NCI-H526 (cell line): ENCODE measurements at regions not wholly inside any gene's neighbourhood (a gene's known extent, or its start where the extent isn't known, plus 50 kb on each side); places are given as distances from the start of the nearest gene placed in this dataset.
A peak's percentile ranks its signal among the peaks of the same experiment; 100 is the strongest.
"Not testable (repeated sequence)": the region's sequence is repeated elsewhere in the genome, so short reads cannot be mapped to it uniquely, and the experiment has no call there.

Experiments
- DNase-seq, 2 experiments: peaks; one replicate each; lab custom pipeline; 2025; lab: John Stamatoyannopoulos, UW

GRCh38 chr4:138892483-138893407 lies 122.8 kb upstream of the NOCT start:
- DNase-seq: no peak

DNA sequence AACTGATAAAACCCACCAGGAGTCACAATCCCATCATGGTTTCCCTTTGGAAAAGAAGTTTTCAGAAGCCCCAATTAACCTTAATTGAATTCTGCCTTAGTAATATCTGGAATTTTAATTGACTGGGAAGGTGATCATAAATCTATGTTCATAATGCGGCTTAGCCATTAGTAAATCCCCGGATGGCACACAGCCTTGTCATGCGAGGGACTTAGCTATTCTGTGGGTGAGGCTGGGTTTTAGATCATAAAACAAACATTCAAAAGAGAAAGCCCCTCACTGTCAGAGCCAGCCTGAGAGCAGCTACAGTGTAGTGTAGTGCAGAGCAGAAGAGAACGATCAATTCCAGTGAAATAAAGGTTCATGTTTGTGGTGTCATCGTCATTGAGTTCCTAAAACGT lies 124.0 kb upstream of the NOCT start:
- no peak for DNase-seq

- DNase-seq: no peak
Measured at GRCh38 chr4:138890891-138891570, 124.5 kb upstream of the NOCT start.

DNA sequence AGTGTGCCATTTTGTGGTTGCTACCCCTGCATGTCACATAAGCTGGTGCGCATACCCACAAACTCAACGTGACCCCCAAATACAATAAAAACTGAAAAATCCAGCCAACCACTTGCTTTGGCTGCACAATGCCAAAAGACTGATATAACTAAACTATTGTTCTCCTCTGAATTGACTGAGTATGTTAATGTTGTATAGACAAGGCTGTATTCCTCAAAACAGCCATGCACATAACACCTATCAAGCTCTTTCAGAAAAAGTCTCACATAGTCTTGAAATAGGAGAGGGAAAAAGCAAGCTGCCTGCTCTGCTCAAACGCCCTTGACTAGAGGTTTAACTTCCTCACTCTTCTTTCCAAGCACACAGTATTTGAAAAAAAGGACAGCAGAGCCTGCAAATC lies 126.4 kb upstream of the NOCT start:
- no peak for DNase-seq

GRCh38 chr4:138887741-138888140 lies 127.8 kb upstream of the NOCT start:
- no peak for DNase-seq

- DNase-seq: no peak
Measured at GRCh38 chr4:138887341-138887740, 128.2 kb upstream of the NOCT start.

- no peak for DNase-seq
Measured at GRCh38 chr4:138879757-138880156, 135.8 kb upstream of the NOCT start.

- no peak for DNase-seq
Measured at GRCh38 chr4:138875891-138876608, 139.5 kb upstream of the NOCT start.

DNA sequence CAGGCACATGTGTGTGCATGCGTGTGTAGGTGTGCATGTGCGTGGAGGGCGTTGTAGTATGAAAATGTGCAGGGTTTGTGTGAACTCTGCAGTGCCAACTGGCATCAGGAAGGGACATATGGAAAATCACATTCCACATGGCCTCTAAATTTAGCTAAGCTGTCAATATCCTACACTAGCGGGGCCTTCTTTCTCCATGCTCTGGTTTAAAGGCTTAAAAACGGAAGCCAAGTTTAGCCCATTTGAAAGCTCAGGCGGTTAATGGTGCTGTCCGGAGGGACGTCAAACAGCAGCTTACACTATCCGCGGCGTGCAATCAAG lies 144.1 kb upstream of the NOCT start:
- no peak for DNase-seq

DNA sequence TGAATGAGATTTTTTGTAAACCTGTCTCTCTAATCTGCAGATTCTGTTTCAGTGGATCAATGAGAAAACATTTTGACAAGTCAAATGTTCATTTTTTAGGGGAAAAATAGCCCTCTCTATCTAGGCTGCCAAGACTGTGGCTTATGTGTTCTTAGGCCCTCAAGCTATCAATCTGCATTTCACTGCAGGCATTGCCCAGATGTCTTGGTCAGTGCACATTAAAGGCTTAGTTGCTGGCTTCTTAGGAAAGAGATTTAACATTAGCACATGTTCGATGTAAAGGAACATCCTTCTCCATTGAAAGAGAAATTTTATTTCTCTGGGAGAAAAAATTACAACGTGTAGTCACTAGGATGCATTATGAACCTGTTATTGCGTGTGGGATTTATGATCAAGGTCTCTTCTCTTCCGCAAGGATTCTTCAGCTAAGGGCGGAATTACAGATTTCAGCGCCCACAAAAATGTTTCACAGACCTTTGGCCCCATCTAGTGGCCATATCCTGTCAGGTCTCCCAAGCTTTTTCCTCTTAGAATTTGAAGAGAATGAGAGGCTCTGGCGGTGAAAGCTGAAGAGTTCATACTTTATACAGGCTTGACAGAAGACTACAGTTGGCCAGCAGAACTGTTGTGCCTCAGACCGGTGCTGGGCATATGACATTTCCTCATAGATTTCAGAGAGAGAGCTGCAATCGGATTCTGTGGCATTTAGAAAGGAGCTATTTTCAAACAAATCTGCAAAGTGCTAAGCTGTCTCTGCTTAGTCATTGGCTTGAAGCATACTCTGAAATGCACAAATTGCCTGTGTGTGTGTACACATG lies 144.6 kb upstream of the NOCT start:
- DNase-seq: peak; percentile 72 to 83

DNA sequence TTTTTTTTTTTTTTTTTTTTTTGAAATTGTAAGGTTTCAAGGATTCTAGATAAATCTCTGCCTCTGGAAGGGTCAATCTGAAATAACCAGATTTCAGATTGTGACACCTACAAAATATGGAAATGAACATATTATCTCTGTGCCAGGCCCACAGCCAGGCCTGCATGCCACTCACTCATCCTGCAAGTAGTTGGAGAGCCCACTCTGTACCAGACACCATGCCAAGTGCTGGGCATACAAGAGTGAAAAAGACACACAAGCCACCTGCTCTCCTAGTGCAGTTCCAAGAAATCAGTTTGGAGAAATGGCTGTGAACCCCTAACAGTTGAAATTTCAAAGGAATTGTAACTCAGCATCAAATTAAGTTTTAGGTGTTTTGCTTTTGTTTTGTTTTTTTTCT lies 145.9 kb upstream of the NOCT start:
- no peak for DNase-seq

DNA sequence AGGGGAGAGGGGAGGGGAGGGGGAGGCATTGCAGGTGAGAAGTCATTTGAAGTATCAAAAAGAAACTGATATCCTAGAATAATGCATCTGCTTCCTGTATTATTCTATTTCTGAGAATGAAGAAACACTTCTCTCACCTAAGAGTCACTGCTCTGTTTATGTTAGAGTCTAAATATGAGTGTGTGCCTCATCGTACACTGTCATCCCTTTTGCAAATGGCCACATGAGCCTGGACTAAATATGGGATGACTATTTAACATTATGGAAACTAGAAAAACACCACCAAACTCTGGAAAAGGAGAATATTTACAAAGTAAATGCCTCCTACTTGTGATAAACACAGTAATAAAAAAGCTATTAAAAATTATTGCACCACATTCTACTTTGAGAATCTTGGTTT lies 146.4 kb upstream of the NOCT start:
- DNase-seq: no peak

- no peak for DNase-seq
Measured at GRCh38 chr4:138868562-138868961, 147.0 kb upstream of the NOCT start.

DNA sequence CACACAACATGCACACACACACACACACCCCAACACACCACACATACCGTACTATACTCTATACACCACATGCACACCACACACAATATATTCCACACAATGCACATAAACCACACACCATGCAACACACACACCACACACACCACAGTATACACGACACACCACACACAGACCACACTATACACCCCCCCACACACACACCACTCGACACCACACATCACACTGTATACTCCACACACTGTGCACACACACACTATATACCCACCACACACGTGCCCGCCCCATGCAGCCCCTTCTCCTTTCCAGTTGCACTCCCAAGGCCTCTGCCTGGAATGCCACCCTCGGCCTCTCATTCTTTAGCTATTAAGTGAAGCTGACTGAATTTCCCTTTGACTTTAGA lies 148.2 kb upstream of the NOCT start:
- no peak for DNase-seq

GRCh38 chr4:138866314-138866713 lies 149.3 kb upstream of the NOCT start:
- no peak for DNase-seq

DNA sequence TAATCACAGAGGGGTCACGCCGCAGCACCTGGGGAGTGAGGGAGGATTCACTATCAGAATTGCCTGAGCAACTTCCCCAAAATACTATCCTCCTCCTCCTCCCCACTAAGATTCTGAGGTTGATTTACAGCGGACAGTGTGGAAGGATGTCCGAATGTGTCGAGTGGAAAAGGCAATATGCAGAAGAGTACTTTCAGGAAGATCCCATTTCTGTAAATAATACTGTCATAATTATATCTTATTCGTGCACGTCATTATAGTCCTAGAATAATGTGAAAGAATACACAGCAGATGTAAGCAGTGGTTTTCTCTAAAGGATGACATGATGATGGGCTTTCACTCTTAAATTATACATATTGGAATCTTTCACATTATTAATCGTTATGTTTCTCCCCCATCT lies 149.8 kb upstream of the NOCT start:
- no peak for DNase-seq

DNA sequence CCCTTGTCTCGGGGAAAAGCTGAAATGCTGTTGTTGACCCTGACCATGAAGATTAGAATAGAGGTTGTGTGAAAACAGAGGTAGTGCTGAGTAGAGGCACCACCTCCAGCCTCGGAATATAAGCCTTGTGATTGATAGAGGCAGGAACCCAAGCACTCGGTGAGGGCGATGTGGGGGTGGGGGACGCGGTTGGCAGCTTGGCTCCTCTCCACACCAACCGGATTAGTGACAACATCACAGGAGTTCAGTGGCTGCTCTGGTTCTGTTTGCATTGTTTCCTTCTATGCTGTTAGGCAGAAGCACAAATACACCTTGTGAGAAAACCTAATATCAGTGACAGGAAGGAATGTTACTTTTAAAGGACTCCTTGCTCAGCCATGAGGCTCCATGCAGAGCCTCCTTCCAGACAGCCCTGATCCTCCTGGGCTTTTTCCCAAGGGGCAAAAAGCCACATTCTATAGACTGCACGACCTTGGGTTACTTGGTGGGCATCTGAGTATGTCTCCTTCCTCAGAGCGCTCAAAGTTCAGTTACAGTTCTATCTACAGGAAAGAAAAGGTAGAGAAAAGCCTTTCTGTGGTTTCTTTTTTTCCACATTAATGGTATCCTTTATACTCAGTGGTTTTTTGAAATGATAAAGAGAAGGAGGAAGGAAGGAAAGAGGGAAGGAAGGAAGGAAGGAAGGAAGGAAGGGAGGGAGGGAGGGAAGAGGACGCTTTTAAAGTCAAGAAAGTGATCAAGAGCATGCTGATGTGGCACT lies 150.4 kb upstream of the NOCT start:
- no peak for DNase-seq

GRCh38 chr4:138863160-138863559 lies 152.4 kb upstream of the NOCT start:
- no peak for DNase-seq

GRCh38 chr4:138861135-138861534 lies 154.4 kb upstream of the NOCT start:
- DNase-seq: no peak

DNA sequence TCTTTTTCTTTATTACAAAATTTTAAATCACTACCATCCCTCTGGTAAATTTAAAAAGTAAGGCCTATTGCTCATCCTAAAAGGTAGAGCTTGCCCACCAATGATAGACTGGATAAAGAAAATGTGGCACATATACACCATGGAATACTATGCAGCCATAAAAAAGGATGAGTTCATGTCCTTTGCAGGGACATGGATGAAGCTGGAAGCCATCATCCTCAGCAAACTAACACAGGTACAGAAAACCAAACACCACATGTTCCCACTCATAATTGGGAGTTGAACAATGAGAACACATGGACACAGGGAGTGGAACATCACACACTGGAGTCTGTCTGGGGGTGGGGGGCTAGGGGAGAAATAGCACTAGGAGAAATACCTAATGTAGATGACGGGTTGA lies 155.2 kb upstream of the NOCT start:
- not testable (repeated sequence) for DNase-seq

GRCh38 chr4:138859254-138859653 lies 156.3 kb upstream of the NOCT start:
- DNase-seq: no peak
